Renal cortex interstitium (tissue), 11 donors: ENCODE measurements at regions not wholly inside any gene's neighbourhood (a gene's known extent, or its start where the extent isn't known, plus 50 kb on each side); places are given as distances from the start of the nearest gene placed in this dataset.

Experiments used
- DNase-seq, 11 donors: peaks; one replicate each; pipeline ENCODE4 v3.0.0-alpha.2; 2013; ENCODE audit warnings: low read depth in 9 of 11, low spot score in 4 of 11; ENCODE audit errors: extremely low read depth in 1 of 11

DNA sequence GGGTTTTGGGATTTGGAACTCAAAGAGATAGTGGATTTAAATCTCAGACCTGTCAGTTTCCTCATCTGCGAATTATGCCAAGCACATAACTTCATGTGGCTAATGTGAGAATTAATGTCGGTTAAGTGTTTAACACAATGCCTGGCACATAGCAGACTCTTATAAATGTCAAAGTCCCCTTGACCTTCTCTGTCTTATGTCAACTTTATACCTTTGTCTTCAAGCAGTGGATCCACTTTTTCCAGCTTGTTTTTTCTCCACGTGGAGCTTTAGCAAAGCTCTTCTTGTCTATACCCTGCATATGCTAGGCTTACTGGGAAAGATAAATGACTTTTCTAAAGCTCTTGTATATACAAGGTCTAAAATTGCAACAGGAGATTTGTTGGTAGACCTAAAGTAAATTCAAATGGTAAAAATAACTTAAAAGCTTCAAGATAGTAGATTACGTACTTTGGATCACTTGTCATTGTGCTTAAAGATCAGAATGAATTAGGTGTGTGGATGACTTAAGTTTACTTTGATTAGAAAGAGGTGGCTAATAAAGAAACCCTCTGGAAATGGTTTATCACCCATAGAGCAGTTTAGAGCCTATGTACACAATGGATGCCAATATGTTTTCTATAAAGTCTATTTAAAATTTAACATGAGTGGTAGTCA, 318.3 kb upstream of the SORL1-AS1 start:
- no peak for DNase-seq

DNA sequence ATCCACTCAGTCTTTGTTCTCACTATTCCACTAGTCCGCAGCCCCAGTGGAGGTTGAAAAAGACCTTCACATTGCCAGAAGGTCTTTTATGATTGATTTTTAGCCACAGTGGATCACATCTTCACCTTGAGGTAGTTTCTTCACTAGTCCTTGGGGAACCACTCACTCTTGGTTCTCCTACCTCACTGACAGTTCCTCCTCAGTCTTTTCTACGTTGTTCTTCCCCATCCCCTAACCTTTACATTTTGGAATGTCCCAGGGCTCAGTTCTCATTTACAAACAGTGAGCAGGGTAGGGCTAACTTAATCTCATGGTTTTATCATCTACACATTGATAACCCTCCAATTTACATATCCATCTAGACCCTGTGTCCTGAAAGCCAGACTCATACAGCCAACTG, 316.4 kb upstream of the SORL1-AS1 start:
- no peak for DNase-seq

DNA sequence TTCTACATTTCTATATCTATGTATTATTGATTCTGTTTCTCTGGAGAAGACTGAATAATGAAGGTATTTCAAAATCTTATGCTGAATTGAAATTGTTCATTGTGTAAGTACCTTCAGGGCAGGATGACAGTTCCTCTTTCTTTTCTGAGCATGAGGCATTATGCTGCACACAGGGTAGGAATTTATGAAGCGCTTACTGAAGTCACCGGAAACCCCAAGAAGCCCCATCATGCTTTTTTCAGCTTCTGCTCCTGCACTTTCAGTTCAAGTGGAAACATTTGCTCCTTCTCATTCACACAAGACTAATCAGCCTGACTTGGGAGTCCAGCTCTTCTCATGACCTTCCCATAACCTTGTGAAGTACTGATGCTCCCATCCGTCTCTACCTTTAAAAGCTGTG, 314.7 kb upstream of the SORL1-AS1 start:
- no peak for DNase-seq

DNA sequence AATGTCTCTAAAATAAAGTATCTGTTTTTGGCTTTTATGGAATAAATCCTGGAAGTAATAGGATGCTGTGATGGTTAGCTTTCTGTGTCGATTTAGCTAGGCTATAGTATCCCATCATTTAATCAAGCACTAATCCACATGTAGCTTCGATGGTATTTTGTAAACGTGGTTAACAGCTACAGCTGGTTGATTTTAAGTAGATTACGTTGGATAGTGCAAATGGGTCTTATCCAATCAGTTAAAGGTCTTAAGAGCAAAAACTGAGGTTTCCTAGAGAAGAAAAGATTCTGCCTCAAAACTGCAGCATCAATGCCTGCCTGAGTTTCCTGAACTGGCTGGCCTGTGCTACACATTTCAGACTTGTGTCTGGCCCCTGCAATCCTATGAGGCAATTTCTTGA, 314.2 kb upstream of the SORL1-AS1 start:
- DNase-seq, result no peak

DNA sequence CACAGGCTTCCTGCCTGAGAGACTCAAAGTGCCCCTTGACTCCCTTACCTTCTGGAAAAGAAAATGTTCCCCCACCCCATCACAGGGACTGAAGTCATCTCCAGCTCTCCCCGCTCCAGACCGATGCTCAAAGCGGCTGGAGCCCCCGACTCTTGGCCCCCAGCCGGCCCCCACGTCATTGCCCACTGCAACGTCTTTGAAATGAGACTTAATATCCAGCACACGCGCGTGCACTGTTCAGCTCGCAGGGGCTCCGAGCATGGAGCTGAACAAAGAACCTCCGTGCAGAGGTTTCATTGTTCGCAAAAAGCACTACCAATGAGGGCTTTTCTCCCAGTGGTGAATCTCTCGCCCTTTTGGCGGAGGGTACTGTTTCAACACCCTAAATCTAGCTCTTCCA, 313.4 kb upstream of the SORL1-AS1 start:
- DNase-seq, result no peak

DNA sequence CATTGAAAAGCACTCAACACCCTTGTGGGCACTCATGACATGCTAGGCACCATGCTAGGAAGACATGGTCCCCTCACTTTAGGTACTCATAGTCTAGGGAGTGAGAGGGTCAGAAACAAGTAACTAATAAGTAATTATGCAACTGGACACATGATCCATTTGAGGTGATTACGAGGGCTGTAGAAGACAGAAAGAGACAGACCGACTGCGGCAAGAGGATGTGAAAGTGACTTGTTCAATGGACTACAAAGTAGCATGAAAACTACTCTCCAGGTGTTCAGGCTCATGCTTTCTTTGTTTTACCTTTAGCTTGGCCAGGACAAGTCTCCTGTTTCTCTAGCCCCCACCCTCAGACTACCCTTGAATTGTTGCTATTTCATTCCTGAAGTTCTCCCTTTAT, 310.8 kb upstream of the SORL1-AS1 start:
- no peak for DNase-seq

DNA sequence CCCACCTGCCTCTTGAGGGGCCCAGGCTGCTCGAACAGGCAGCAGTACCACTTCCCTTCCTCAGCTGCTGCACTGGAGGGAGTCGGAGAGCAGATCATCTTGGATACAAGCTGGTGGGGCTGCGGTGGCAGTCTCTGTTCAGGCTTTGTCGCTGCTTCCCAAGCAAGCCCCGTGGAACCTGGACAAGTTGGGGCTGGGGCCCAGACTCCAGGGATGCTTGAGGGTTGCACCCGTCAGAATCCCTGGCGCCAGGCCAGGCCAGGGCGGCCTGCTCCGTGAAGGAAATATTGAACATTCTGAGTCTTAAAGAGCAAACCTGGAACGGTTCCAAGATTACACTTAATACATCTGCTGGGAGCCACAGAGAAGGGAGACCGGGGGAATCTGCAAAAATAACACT, 310.1 kb upstream of the SORL1-AS1 start:
- DNase-seq, result no peak

DNA sequence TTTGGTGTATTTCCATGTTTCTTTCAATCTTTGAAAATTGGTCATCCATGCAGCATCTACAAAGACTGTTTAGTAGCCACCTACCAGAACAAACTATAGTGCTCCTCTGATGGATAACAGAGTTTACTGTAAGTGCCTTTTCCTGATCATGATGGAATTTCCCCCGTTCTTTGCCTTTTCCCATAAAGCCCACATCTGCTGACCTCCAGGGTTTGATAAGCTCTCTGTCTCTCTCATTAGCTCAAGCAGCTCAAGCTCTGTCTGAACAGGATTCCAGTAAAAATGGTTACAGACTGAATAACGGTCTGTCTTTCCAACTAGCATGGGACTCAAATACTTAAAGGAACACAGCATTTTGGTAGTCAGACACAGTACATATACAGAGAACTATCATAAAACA, 308.4 kb upstream of the SORL1-AS1 start:
- no peak for DNase-seq

DNA sequence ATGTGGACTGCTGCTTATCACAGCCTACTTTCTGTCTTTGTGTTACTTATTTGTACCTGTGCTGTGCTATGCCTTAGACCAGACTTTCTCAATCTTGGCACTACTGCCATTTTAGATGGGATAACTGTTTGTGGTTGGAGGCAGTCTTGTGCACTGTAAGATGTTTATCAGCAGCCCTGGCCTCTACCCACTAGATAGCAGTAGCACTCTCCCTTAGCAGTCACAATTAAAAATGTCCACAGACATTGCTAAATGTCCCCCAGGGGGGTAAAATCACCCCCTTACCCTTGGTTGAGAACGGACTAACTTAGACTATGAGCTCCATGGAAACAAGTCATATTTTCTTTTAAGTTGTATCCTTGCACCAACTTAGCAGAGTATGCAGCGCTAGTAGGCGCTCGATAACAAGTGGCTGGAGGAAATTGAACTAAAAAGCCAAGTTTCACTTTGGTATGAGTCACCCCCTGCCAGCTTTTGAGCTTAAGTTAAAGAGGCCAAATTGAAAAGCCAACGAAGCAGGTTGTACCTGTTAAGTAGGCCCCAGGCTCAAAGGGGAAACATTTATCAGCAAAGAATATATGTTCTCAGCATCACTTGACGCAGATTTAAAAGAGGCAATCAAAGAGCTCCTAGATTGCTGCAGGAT, 304.8 kb upstream of the SORL1-AS1 start:
- DNase-seq, result no peak

DNA sequence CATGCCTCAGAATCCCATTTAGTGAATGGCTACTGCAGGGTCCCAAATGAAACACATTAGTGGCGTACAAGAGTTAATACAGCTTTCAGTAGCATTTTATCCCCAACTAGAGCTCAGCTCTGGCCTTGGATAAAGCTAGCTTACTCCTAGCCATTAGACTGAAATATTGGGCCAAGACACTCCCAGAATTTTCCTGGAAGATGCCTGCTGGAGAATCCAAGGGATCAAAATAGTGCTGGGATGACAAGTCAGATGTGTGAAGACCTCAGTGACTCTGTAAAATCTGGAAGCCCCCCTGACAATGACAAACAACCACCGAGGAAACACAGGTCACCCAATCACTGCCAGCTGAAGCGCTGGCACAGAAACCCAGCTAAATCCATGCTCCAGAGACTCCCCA, 303.1 kb upstream of the SORL1-AS1 start:
- DNase-seq, result no peak

DNA sequence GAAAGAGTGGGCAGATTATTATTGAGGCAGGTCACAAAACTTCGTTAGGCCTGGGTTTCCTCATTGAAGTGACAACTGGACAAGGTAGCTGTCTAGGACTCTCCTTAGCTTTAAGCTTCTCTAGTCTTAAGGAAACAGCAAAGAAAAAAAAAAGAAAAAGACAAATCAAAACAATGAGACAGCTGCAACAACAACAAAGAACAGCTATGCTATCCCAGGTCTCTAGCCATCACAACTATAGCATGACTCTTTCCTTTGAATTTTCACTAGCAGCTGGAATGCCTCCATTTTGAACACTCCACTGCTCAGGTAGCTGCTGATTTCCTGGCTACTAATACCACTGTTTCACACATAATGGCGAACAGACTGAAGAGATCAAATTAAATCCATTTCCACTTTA, 302.4 kb upstream of the SORL1-AS1 start:
- DNase-seq, result no peak

DNA sequence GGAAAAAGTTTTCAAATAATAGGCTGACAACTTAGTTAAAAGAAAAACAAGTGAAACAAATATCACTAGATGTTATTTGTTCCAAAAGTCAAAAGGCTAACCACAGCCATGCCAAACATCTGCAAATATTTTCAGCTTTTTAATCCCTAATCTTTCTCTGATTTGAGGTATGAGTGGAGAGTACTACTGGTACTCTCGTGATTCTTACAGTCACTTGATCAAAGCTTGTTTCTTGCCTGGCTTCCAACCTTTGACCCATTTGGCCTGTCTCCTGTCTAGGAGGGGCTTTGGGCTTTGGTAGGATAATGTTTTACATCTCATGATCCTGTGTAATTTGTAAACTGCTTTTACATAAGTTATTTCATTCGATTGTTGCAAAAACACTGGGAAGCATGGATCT, 301.8 kb upstream of the SORL1-AS1 start:
- no peak for DNase-seq

DNA sequence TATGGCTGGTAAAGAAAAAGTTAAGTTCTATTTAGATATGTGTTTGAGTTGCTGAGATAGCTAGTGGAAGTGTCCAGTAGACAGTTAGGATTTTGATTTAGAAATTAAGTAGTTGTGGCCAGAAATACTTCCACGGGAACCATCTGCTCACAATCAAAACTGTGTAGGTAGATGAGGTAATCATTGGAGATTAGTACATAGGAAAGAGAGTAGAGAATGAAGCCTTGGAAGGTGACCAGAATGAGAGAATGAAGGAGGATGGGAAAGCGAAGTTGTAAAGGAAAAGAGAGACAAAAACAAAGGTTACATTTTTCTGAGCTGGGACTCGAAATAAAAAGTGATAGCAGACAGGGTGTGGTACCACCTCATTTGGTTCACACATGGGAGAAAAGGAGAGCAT, 296.9 kb upstream of the SORL1-AS1 start:
- no peak for DNase-seq

DNA sequence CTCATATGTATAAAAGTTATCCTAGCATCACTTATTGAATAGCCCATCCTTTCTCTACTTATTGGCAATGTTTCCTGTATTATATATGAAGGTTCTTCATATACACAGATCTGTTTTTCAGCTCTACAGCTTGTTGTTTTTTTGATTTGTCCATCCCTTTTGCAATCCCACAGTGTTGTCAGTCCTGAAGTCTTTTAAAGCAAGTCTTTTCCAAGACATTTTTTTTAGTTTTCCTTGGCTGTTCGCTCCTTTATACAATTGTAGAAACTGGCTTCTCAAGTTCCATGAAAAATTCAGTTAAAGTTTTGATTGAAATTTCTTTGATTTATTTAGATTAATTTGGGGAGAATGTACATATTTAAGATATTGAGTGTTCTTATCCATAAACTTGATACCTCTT, 295.3 kb upstream of the SORL1-AS1 start:
- DNase-seq, result no peak

DNA sequence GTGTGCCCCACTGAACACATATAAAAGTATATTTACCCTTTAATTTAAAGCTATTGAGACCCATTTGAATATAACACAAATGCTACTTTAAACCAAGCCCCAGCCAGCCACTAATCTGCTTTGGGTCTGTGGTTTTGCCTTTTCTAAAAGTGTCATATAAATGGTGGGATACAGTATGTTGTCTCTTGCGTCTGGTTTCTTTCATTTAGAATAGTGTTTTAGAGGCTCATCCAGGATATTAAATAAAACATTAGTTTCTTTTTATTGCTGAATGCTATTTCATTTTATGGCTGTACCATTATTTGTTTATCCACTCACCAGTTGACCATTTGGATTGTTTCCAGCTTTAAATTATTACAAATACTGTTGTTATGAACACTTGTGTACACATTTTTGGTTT, 290.5 kb upstream of the SORL1-AS1 start:
- no peak for DNase-seq

DNA sequence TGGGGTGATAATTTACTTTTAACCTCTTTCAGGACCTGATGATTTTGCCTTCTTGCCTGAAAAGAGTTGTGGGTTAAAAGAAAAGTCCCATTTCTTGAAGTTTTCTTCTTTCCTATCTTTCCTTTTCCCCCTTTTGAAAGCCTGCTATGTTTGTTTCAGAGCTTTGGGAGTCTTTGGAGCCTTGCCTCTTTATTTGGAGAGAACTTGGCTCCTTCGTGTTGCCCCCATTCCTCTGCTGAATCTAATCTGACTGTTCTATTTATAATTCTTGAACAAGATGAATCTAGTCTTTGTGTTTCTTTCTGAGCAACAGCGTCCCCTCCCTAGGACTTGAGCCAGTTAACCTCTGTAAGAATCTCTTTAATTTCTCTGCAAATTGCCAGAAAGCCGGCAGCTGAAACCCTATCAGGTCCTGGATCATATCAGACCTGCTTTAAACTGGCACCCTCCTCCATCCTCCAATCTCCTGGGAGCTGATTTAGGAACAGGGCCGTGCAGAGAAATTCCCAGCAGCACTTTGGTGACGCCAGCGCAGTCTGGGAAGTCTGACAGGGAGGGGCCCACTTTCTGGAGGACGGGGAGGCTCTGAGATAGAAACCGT, 289.1 kb upstream of the SORL1-AS1 start:
- peak in 4 of 11 donors; percentile 13 to 46 (median 36) for DNase-seq

DNA sequence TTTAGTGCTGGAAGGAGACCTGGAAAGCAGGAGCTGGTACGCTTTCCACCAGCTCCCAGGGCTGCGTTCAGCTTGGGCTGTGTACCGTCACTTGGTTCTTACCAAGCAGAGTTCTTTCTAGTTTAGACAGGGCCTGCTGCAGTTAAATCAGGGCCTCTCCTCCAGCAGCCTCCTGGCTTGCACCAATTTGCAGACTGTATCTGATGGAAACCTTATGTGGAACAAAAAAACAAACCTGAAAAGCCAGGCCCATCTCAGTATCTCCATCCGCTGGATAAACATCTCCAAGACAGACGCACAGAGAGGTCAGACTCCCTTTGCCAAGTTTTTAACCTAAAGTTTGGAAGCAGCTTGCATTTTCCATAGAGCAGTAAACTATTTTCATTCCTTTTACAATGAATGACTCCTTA, 288.6 kb upstream of the SORL1-AS1 start:
- peak in 9 of 11 donors; percentile 15 to 59 (median 44) for DNase-seq

DNA sequence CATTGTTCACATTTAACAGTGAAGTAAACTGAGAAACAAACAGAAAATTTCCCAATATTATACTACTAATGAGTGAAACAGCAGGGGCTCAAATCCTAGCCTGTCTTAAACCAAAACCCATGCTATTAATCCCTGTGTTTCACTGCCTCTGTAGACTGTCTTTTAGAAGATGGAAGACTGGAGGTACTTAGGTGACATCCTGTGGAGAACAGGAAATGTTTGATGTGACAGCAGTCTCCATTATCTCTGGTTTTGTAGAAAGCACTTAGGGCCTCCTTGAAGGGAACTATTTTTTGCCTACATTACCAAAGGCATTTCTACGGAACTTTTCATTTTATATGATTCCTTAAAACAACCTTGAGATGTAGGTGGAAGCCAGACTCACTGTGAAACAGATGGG, 288.1 kb upstream of the SORL1-AS1 start:
- DNase-seq, result no peak

DNA sequence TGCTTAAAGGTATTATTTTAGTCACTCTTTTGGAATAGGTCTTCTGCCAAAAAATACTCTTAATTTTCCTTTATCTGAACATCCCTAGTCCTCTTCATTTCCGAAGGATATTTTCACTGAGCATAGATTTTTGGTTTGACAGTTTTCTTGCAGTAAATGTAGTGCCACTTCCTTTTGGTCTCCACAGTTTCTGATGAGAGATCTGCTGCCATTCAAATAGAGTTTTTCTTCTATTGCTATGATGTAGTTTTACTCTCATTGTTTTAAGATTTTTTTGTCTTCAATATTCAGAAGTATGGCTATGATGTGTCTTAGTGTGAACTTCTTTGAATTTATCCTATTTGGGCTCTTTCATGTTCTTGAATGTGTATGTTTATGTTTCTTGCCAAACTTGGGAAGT, 281.1 kb upstream of the SORL1-AS1 start:
- DNase-seq, result no peak

DNA sequence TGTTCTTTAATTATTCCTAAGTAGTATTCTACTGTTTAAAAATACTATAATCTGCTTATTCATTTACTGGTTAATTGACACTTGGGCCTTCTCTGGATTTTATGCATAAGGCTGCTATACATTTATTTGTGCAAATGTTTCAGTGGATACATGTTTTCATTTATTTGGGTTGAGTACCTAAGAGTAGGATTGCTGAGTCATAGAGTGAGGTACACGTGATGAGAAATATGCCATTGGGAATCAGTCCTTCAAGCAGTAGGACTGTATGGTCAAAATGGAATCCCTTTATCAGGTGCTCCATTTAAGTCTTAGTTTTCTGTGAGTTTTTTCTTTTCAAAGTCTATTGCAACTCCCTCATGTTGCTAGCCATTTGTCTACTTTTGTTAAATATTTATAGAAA, 275.2 kb upstream of the SORL1-AS1 start:
- no peak for DNase-seq

DNA sequence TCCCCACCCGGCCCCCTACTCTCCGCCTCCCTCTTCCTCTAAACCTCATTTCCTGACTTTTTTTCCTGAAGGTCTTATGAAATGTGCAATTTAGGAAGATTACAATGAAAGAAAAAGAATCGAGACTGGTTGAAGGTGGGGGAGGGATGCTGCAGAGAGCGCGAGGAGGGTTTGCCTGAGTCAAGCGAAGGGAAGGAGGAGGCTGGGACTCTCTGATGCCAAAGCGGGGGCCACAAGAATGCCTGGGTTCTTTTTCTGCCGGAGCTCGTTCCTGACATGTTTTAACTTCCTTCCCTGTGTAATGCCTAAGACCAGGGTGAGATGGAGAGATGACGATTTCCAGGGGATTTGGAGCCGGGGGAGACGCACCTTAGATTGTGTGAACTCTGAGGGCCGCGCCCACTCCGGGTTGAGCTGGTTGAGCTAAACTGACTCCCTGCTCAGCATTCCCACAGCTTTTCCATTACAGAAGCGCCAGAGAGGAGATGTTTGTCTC, 270.5 kb upstream of the SORL1-AS1 start:
- peak in 2 of 11 donors; percentile 22 to 32 for DNase-seq
